OCI-LY7 (cell line): ENCODE measurements at regions not wholly inside any gene's neighbourhood (a gene's known extent, or its start where the extent isn't known, plus 50 kb on each side); places are given as distances from the start of the nearest gene placed in this dataset.
"Not testable (repeated sequence)": the region's sequence is repeated elsewhere in the genome, so short reads cannot be mapped to it uniquely, and the experiment has no call there.

Experiments used
- BruUV-seq: library from RNA; stranded (reverse); fragments of 400-500 nt; replicated peaks from 2 replicates; lab custom pipeline; 2021; lab: Mats Ljungman, UMichigan
- CTCF ChIA-PET: fragments of 300-600 bp; sonication (Branson Sonifier 250); formaldehyde crosslinking; loops from one replicate; lab custom pipeline; 2022; ENCODE audit warnings: antibody characterized with exemption; ENCODE audit not compliant: unreplicated experiment; lab: Charles Lee
- POLR2A ChIA-PET: fragments of 300-600 bp; sonication (Branson Sonifier 250); formaldehyde crosslinking; loops from one replicate; lab custom pipeline; 2022; ENCODE audit warnings: antibody characterized with exemption; lab: Charles Lee
- DNase-seq: peaks from one replicate; pipeline ENCODE4 v3.0.0-alpha.2; 2015; ENCODE audit warnings: low spot score
- H2AFZ ChIP-seq: fragments of 200-600 bp; sonication (generic), shearing (Covaris generic); 2 replicates; pipeline ENCODE4 v1.6.1; 2014; ENCODE audit warnings: mild to moderate bottlenecking, antibody characterized with exemption, low read length, moderate library complexity
- H3K27ac ChIP-seq: fragments of 200-600 bp; sonication (generic); 2 replicates; pipeline ENCODE4 v1.5.1; 2014; ENCODE audit warnings: mixed run types, low read depth, mild to moderate bottlenecking, moderate library complexity, low read length, inconsistent platforms; ENCODE audit not compliant: poor library complexity, severe bottlenecking
- H3K36me3 ChIP-seq: fragments of 200-600 bp; sonication (generic); 2 replicates; pipeline ENCODE4 v1.6.1; 2014; ENCODE audit warnings: mild to moderate bottlenecking, antibody characterized with exemption, low read length, moderate library complexity, mixed read lengths; ENCODE audit not compliant: insufficient read depth
- H3K4me1 ChIP-seq: fragments of 200-600 bp; sonication (generic); 2 replicates; pipeline ENCODE4 v1.5.1; 2014; ENCODE audit warnings: mild to moderate bottlenecking, low read length; ENCODE audit not compliant: insufficient read depth, poor library complexity, severe bottlenecking
- H3K4me2 ChIP-seq: fragments of 200-600 bp; sonication (generic); 2 replicates; pipeline ENCODE4 v1.6.1; 2014; ENCODE audit warnings: mild to moderate bottlenecking, low read length
- H3K4me3 ChIP-seq: fragments of 200-600 bp; sonication (generic); 2 replicates; pipeline ENCODE4 v1.5.1; 2014; ENCODE audit warnings: mild to moderate bottlenecking, low read depth, low read length; ENCODE audit not compliant: poor library complexity, severe bottlenecking
- H3K79me2 ChIP-seq: fragments of 200-600 bp; sonication (generic); 2 replicates; pipeline ENCODE4 v1.6.1; 2016; ENCODE audit warnings: low read depth, mild to moderate bottlenecking, low read length, moderate library complexity, mixed read lengths; ENCODE audit not compliant: insufficient read depth
- H3K9me2 ChIP-seq: fragments of 200-600 bp; sonication (generic); 2 replicates; pipeline ENCODE4 v1.6.1; 2016; ENCODE audit warnings: mild to moderate bottlenecking, low read length, mixed read lengths; ENCODE audit not compliant: insufficient read depth
- H3K9me3 ChIP-seq: fragments of 200-600 bp; sonication (generic); 2 replicates; pipeline ENCODE4 v1.6.1; 2014; ENCODE audit warnings: mild to moderate bottlenecking, mixed run types, low read length, mixed read lengths
- H4K20me1 ChIP-seq: fragments of 200-600 bp; sonication (generic); 2 replicates; pipeline ENCODE4 v1.6.1; 2014; ENCODE audit warnings: mild to moderate bottlenecking, antibody characterized with exemption, low read length, moderate library complexity, mixed read lengths; ENCODE audit not compliant: insufficient read depth
- CTCF ChIP-seq: fragments of 200-600 bp; sonication (generic); conservative IDR thresholded peaks from 2 replicates; pipeline ENCODE4 v1.5.1; 2014; ENCODE audit warnings: mild to moderate bottlenecking, antibody characterized with exemption, low read length, moderate library complexity, mixed read lengths
- EZH2phosphoT487 ChIP-seq: fragments of 200-600 bp; sonication (generic); IDR thresholded peaks from 2 replicates; pipeline ENCODE4 v1.6.1; 2018; ENCODE audit warnings: low read depth, borderline replicate concordance, mild to moderate bottlenecking, mixed run types, antibody characterized with exemption, low read length, moderate library complexity, mixed read lengths
- intact Hi-C: fragments of 100-400 bp; cut with micrococcal nuclease; formaldehyde crosslinking; loops from one replicate; pipeline ENCODE4 v1.10.0; 2022; ENCODE audit not compliant: unreplicated experiment

GRCh38 chr15:25094519-25094918 lies 139.7 kb downstream of the SNRPN start:
- H3K9me3 ChIP-seq, result 0 out of 2 replicates have a peak, but pooled peaks cover 3% of the 10 kb centered on the region
- ChIA-PET CTCF (no interaction called here), POLR2A (no interaction called here)
- no peaks in the 10 kb centered on the region for H3K9me2 ChIP-seq
- TF ChIP-seq EZH2phosphoT487, result no peak
- no peak for TF ChIP-seq CTCF
- no peaks in the 10 kb centered on the region for H3K79me2 ChIP-seq
- H3K27ac ChIP-seq, result no peak overlapping the region
- H4K20me1 ChIP-seq, result no peaks in the 10 kb centered on the region
- H3K4me2 ChIP-seq, result no peak overlapping the region
- H3K36me3 ChIP-seq, result no peaks in the 10 kb centered on the region
- H2AFZ ChIP-seq, result no peak overlapping the region
- no TSS peak for BruUV-seq
- intact Hi-C loops, result no loop called here
- H3K4me1 ChIP-seq, result no peaks in the 10 kb centered on the region
- H3K4me3 ChIP-seq, result no peak overlapping the region
- DNase-seq, result no peak

GRCh38 chr15:25095179-25095578 lies 140.4 kb downstream of the SNRPN start:
- no peaks in the 10 kb centered on the region for H3K36me3 ChIP-seq
- 0 out of 2 replicates have a peak, but pooled peaks cover 3% of the 10 kb centered on the region for H3K9me3 ChIP-seq

GRCh38 chr15:25099966-25100365 lies 145.2 kb downstream of the SNRPN start:
- H3K27ac ChIP-seq, H3K4me1 ChIP-seq, H3K4me3 ChIP-seq, DNase-seq, H3K9me2 ChIP-seq, BruUV-seq, H4K20me1 ChIP-seq, H3K79me2 ChIP-seq, CTCF ChIA-PET, intact Hi-C loops, H3K9me3 ChIP-seq, H2AFZ ChIP-seq, H3K4me2 ChIP-seq, H3K36me3 ChIP-seq, POLR2A ChIA-PET: not testable (repeated sequence)

More at GRCh38 chr15:25095179-25095578, 140.4 kb downstream of the SNRPN start:
- TF ChIP-seq EZH2phosphoT487 (no peak), CTCF (no peak)
- intact Hi-C loops, result no loop called here
- Histone ChIP-seq H2AFZ (no peak overlapping the region), H3K4me2 (no peak overlapping the region), H3K4me3 (no peak overlapping the region), H3K4me1 (no peaks in the 10 kb centered on the region), H3K79me2 (no peaks in the 10 kb centered on the region), H4K20me1 (no peaks in the 10 kb centered on the region), H3K9me2 (no peaks in the 10 kb centered on the region), H3K27ac (no peak overlapping the region)
- DNase-seq, result no peak
- BruUV-seq, result no TSS peak
- ChIA-PET POLR2A (no interaction called here), CTCF (no interaction called here)
